ENCODE measurements at regions not wholly inside any gene's neighbourhood (a gene's known extent, or its start where the extent isn't known, plus 50 kb on each side); places are given as distances from the start of the nearest gene placed in this dataset.

DNA sequence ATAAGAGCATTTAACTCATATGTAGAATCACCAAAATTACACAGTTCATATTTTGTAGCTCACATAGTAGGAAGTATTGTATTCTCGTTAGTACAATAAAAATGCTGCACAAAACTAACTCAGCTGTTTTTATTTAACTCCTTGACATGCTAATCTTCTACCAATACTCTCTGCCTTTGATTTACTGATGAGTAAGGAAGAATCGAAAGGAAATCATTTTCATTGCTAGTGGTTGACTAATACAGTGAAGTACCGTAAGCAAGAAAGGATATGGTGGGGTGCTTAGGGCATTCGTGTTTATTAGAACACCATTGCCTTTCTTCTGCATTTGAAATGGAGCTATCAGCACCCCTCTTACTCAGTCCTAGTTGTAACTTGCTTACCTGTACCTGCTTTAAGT is 1239.1 kb upstream of the TENM3 start:
- Histone ChIP-seq H4K20me1 (ENCODE audit: insufficient read depth) (no peaks in the 10 kb centered on the region), H3K27ac (ENCODE audit: low read depth, low read length) (no peak overlapping the region), H2AFZ (ENCODE audit: low read depth, low read length, poor library complexity, severe bottlenecking) (no peak overlapping the region), H3K36me3 (ENCODE audit: control insufficient read depth in 1 of 2, insufficient read depth in 2 of 2, low read length in 2 of 2) (no peaks in the 10 kb centered on the region), H3K4me2 (ENCODE audit: low read length) (no peak overlapping the region), H3K9me2 (ENCODE audit: insufficient read depth) (no peaks in the 10 kb centered on the region), H3K9me3 (ENCODE audit: control insufficient read depth in 1 of 2, insufficient read depth in 1 of 2, low read depth in 1 of 2, low read length in 2 of 2) (no peaks in the 10 kb centered on the region), H3K79me2 (ENCODE audit: insufficient read depth, low read length) (no peaks in the 10 kb centered on the region), H3K9ac (ENCODE audit: low read length) (no peak overlapping the region), H3K4me3 (replicated peaks in 1 of 2; ENCODE audit: low read depth in 1 of 2, low read length in 2 of 2) (no peak overlapping the region), H3K27me3 (ENCODE audit: insufficient read depth, low read length) (no peaks in the 10 kb centered on the region), H3K4me1 (ENCODE audit: control insufficient read depth in 1 of 2, insufficient read depth in 2 of 2, low read length in 2 of 2) (peaks cover 4 to 6% of the 10 kb centered on the region in 2 experiments; a peak in 3 of 4 replicates)
- ATAC-seq (no peak), DNase-seq (ENCODE audit: low read depth, low spot score) (no peak)
- intact Hi-C loops (cut with micrococcal nuclease), result no loop called here
- TF ChIP-seq ELF1 (IDR thresholded peaks at IDR 0.05; ENCODE audit: borderline replicate concordance, low read depth) (no peak), SP1 (IDR thresholded peaks at IDR 0.05; ENCODE audit: low read depth) (no peak), ZBTB33 (IDR thresholded peaks at IDR 0.05; ENCODE audit: extremely low read depth, insufficient replicate concordance, low read length) (no peak), POLR2A (IDR thresholded peaks at IDR 0.05; ENCODE audit: borderline replicate concordance, extremely low read depth, insufficient read depth, insufficient read length) (no peak), YY1 (IDR thresholded peaks at IDR 0.05; ENCODE audit: extremely low read depth, insufficient replicate concordance, low read depth, low read length) (no peak), CTCF (IDR thresholded peaks at IDR 0.05 in 2 of 3, conservative IDR thresholded peaks at IDR 0.05 in 1 of 3; ENCODE audit: borderline replicate concordance in 1 of 3, insufficient read depth in 1 of 3, low read depth in 2 of 3, low read length in 2 of 3) (no peak), TCF7L2 (IDR thresholded peaks at IDR 0.05; ENCODE audit: borderline replicate concordance, extremely low read depth, insufficient read depth, insufficient read length) (no peak), CBX3 (IDR thresholded peaks at IDR 0.05; ENCODE audit: low read depth) (no peak), SIN3A (IDR thresholded peaks at IDR 0.05; ENCODE audit: low read depth) (no peak), POLR2AphosphoS5 (IDR thresholded peaks at IDR 0.05; ENCODE audit: low read depth, low read length) (no peak), EZH2phosphoT487 (IDR thresholded peaks at IDR 0.05; ENCODE audit: borderline replicate concordance) (no peak), EZH2 (IDR thresholded peaks at IDR 0.05) (no peak), ZFX (IDR thresholded peaks at IDR 0.05) (no peak), JUND (IDR thresholded peaks at IDR 0.05) (no peak)
- TF ChIP-seq, protein P1, sequence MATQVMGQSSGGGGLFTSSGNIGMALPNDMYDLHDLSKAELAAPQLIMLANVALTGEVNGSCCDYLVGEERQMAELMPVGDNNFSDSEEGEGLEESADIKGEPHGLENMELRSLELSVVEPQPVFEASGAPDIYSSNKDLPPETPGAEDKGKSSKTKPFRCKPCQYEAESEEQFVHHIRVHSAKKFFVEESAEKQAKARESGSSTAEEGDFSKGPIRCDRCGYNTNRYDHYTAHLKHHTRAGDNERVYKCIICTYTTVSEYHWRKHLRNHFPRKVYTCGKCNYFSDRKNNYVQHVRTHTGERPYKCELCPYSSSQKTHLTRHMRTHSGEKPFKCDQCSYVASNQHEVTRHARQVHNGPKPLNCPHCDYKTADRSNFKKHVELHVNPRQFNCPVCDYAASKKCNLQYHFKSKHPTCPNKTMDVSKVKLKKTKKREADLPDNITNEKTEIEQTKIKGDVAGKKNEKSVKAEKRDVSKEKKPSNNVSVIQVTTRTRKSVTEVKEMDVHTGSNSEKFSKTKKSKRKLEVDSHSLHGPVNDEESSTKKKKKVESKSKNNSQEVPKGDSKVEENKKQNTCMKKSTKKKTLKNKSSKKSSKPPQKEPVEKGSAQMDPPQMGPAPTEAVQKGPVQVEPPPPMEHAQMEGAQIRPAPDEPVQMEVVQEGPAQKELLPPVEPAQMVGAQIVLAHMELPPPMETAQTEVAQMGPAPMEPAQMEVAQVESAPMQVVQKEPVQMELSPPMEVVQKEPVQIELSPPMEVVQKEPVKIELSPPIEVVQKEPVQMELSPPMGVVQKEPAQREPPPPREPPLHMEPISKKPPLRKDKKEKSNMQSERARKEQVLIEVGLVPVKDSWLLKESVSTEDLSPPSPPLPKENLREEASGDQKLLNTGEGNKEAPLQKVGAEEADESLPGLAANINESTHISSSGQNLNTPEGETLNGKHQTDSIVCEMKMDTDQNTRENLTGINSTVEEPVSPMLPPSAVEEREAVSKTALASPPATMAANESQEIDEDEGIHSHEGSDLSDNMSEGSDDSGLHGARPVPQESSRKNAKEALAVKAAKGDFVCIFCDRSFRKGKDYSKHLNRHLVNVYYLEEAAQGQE (IDR thresholded peaks at IDR 0.05; ENCODE audit: low read depth), result no peak
- TF ChIP-seq, protein P2, sequence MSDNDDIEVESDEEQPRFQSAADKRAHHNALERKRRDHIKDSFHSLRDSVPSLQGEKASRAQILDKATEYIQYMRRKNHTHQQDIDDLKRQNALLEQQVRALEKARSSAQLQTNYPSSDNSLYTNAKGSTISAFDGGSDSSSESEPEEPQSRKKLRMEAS (IDR thresholded peaks at IDR 0.05), result no peak
- no TSS peak for BruUV-seq (replicated peaks)
- CTCF ChIA-PET, result no interaction called here
- RAD21 ChIA-PET (ENCODE audit: low non-redundant PET in 1 of 2, low total read pairs in 2 of 2, uncharacterized antibody in 2 of 2, unreplicated experiment in 2 of 2), result no interaction called here
- POLR2A ChIA-PET, result no interaction called here

All from HCT116 (cell line).